ENCODE measurements at regions not wholly inside any gene's neighbourhood (a gene's known extent, or its start where the extent isn't known, plus 50 kb on each side); places are given as distances from the start of the nearest gene placed in this dataset.
"Not testable (repeated sequence)": the region's sequence is repeated elsewhere in the genome, so short reads cannot be mapped to it uniquely, and the experiment has no call there.

- DNase-seq, result no peak
- no peak overlapping the region for H3K4me3 ChIP-seq
- no peaks in the 10 kb centered on the region for H3K36me3 ChIP-seq
- TF ChIP-seq CTCF (IDR thresholded peaks at IDR 0.05), result no peak
- H3K27ac ChIP-seq, result no peak overlapping the region
- peaks cover 22% of the 10 kb centered on the region for H3K27me3 ChIP-seq
- H3K4me1 ChIP-seq, result peaks cover 4% of the 10 kb centered on the region
- intact Hi-C loops (cut with DNase I), result no loop called here
- no peak overlapping the region for H3K9ac ChIP-seq (ENCODE audit: low read depth in 2 of 2, low read length in 2 of 2)
- no peaks in the 10 kb centered on the region for H3K9me3 ChIP-seq
These were observed 167.8 kb upstream of the ZNF337 start for GRCh38 chr20:25864326-25864962.

GRCh38 chr20:25863536-25864325, 167.1 kb upstream of the ZNF337 start:
- H3K27me3 ChIP-seq, result peaks cover 22% of the 10 kb centered on the region
- intact Hi-C loops (cut with DNase I), result no loop called here
- no peaks in the 10 kb centered on the region for H3K36me3 ChIP-seq
- TF ChIP-seq CTCF (IDR thresholded peaks at IDR 0.05), result no peak
- H3K4me3 ChIP-seq, result peak overlapping the region; percentile 34
- no peaks in the 10 kb centered on the region for H3K9me3 ChIP-seq
- H3K4me1 ChIP-seq, result peaks cover 4% of the 10 kb centered on the region
- peak overlapping the region in 1 of 2 donors; percentile 24 for H3K9ac ChIP-seq (ENCODE audit: low read depth in 2 of 2, low read length in 2 of 2)
- no peak for DNase-seq
- no peak overlapping the region for H3K27ac ChIP-seq

- H3K9ac ChIP-seq (ENCODE audit: low read depth in 2 of 2, low read length in 2 of 2), result peak overlapping the region in 1 of 2 donors; percentile 24
- peak overlapping the region; percentile 34 for H3K4me3 ChIP-seq
- H3K27ac ChIP-seq; H3K4me1 ChIP-seq; H3K36me3 ChIP-seq; H3K9me3 ChIP-seq; intact Hi-C loops (cut with DNase I): not testable (repeated sequence)
- peak; percentile 89 for DNase-seq
- peaks cover 22% of the 10 kb centered on the region for H3K27me3 ChIP-seq
These were observed 166.4 kb upstream of the ZNF337 start for GRCh38 chr20:25862967-25863530.

DNA sequence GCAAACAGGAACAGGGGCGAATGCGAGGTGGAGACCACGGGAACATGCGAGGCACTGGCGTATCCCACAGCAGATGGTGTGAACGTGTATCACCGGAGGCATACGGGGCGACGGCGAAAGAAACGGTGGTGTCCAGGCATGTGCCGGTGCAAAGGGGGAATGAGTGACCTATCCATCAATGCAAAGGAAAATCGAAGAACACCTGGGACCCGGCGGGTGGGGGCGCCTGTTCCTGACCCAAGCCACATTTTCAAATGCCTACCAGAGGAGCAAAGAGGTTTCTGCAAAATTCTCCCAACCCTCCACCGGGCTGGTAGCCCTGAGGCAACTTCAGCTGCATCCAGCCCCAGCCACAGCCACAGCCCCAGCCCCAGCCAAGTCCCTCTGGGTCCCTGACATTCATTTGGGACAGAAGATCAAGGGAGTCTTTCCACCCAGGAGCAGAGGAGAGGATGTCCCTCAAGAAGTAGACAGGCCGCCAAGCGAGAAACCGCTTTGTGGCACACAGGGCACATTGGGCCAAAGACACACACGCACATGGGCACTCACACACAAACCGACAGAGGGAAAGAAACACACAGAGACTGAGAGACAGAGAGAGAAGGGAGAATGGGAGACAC, 164.0 kb upstream of the ZNF337 start:
- no peak for TF ChIP-seq CTCF (IDR thresholded peaks at IDR 0.05)
- Histone ChIP-seq H3K9ac (ENCODE audit: low read depth in 2 of 2, low read length in 2 of 2) (no peak overlapping the region), H3K9me3 (no peaks in the 10 kb centered on the region), H3K36me3 (no peaks in the 10 kb centered on the region), H3K4me3 (no peak overlapping the region), H3K27ac (no peak overlapping the region), H3K27me3 (peaks cover 19% of the 10 kb centered on the region), H3K4me1 (peaks cover 4% of the 10 kb centered on the region)
- intact Hi-C loops (cut with DNase I), result no loop called here
- DNase-seq, result no peak

DNA sequence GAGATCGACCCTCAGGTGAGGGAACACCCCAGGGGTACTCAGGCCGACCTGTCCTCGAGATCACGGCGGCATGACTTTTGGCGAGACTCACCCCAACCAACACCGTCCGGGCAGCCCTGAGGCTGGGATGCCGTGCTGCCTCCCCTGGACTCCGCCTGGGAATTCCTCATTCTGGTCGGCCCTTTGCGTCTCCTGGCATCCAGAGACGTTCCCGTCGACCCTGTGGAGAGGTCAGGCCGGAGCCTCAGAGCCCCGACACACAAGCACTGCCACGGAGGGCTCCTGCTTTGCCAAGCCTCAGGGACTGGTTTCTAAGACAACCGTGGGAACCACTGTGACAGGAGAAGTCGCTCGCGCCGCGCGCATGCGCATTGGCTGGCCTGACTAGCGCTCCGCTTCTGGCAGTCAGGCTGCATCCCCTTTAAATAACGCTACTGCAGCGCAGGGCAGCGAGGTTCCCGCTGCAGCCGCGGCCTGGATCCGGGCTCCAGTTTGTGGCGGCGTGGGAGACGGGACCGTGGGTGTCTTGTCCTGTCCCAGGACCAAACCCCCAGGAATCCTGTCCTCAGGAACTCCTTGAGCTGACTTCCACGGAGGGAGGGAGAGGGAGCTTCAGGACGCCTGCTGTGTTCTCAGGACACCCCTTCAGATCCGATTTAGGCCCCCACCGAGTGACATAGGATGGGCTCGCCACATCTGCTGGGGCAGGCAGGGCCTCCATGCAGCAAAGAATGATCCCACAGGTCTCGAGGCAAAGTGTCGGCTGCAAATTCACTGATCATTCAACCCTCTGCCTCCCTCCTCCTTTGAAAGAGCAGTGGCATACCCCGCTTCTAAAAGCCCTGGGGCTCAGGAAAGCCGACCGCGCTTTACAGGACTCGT, 163.2 kb upstream of the ZNF337 start:
- no peak for TF ChIP-seq CTCF (IDR thresholded peaks at IDR 0.05)
- peak; percentile 56 for DNase-seq
- H3K4me3 ChIP-seq, result no peak overlapping the region
- H3K9me3 ChIP-seq, result no peaks in the 10 kb centered on the region
- peaks cover 4% of the 10 kb centered on the region for H3K4me1 ChIP-seq
- intact Hi-C loops (cut with DNase I), result no loop called here
- H3K36me3 ChIP-seq, result no peaks in the 10 kb centered on the region
- no peak overlapping the region for H3K27ac ChIP-seq
- H3K27me3 ChIP-seq, result peaks cover 19% of the 10 kb centered on the region
- H3K9ac ChIP-seq (ENCODE audit: low read depth in 2 of 2, low read length in 2 of 2), result no peak overlapping the region
